ENCODE measurements at regions not wholly inside any gene's neighbourhood (a gene's known extent, or its start where the extent isn't known, plus 50 kb on each side); places are given as distances from the start of the nearest gene placed in this dataset.
"Not testable (repeated sequence)": the region's sequence is repeated elsewhere in the genome, so short reads cannot be mapped to it uniquely, and the experiment has no call there.

GRCh38 chr18:4797002-4797685 is 342.0 kb upstream of the DLGAP1 start:
- intact Hi-C loops (cut with DNase I) = no loop called here

GRCh38 chr18:4789506-4789905 is 334.4 kb upstream of the DLGAP1 start:
- intact Hi-C loops (cut with DNase I) = no loop called here
- DNase-seq = no peak

More at GRCh38 chr18:4797002-4797685, 342.0 kb upstream of the DLGAP1 start:
- no peak for DNase-seq

- no peak for DNase-seq
- intact Hi-C loops (cut with DNase I) = no loop called here
These were observed 326.8 kb upstream of the DLGAP1 start for GRCh38 chr18:4781873-4782272.

- intact Hi-C loops (cut with DNase I) = no loop called here
These were observed 310.3 kb upstream of the DLGAP1 start for GRCh38 chr18:4765401-4765800.

GRCh38 chr18:4762330-4762729 is 307.2 kb upstream of the DLGAP1 start:
- intact Hi-C loops (cut with DNase I) = no loop called here

More at GRCh38 chr18:4765401-4765800, 310.3 kb upstream of the DLGAP1 start:
- no peak for DNase-seq

GRCh38 chr18:4758980-4759379 is 303.9 kb upstream of the DLGAP1 start:
- intact Hi-C loops (cut with DNase I) = no loop called here
- DNase-seq = no peak

More at GRCh38 chr18:4762330-4762729, 307.2 kb upstream of the DLGAP1 start:
- no peak for DNase-seq

- intact Hi-C loops (cut with DNase I) = no loop called here
- DNase-seq = peak in 1 of 10 donors; percentile 40
These were observed 300.7 kb upstream of the DLGAP1 start for GRCh38 chr18:4755848-4756247.

- intact Hi-C loops (cut with DNase I); DNase-seq: not testable (repeated sequence)
These were observed 298.0 kb upstream of the DLGAP1 start for GRCh38 chr18:4753151-4753550.

GRCh38 chr18:4751523-4751922 is 296.4 kb upstream of the DLGAP1 start:
- intact Hi-C loops (cut with DNase I) = no loop called here

GRCh38 chr18:4750393-4751346 is 295.6 kb upstream of the DLGAP1 start:
- intact Hi-C loops (cut with DNase I) = no loop called here
- DNase-seq = peak in 3 of 10 donors; percentile 20 to 64 (median 63)

More at GRCh38 chr18:4751523-4751922, 296.4 kb upstream of the DLGAP1 start:
- DNase-seq = no peak

GRCh38 chr18:4748975-4749374 is 293.9 kb upstream of the DLGAP1 start:
- intact Hi-C loops (cut with DNase I) = no loop called here
- DNase-seq = no peak

- no peak for DNase-seq
- intact Hi-C loops (cut with DNase I) = no loop called here
These were observed 279.8 kb upstream of the DLGAP1 start for GRCh38 chr18:4734903-4735302.

- DNase-seq = no peak
- intact Hi-C loops (cut with DNase I) = no loop called here
These were observed 278.9 kb upstream of the DLGAP1 start for GRCh38 chr18:4734021-4734420.

GRCh38 chr18:4721545-4721944 is 266.4 kb upstream of the DLGAP1 start:
- intact Hi-C loops (cut with DNase I) = no loop called here
- DNase-seq = no peak

- intact Hi-C loops (cut with DNase I) = no loop called here
- DNase-seq = no peak
These were observed 265.4 kb upstream of the DLGAP1 start for GRCh38 chr18:4720518-4720917.

- DNase-seq = no peak
- intact Hi-C loops (cut with DNase I) = no loop called here
These were observed 250.8 kb upstream of the DLGAP1 start for GRCh38 chr18:4705894-4706293.

- no peak for DNase-seq
- intact Hi-C loops (cut with DNase I) = no loop called here
These were observed 249.7 kb upstream of the DLGAP1 start for GRCh38 chr18:4704781-4705180.

GRCh38 chr18:4691836-4692235 is 236.7 kb upstream of the DLGAP1 start:
- intact Hi-C loops (cut with DNase I) = no loop called here
- no peak for DNase-seq

- DNase-seq = not testable (repeated sequence)
These were observed 223.6 kb upstream of the DLGAP1 start for GRCh38 chr18:4678685-4679084.

GRCh38 chr18:4677006-4677405 is 221.9 kb upstream of the DLGAP1 start:
- no peak for DNase-seq
- intact Hi-C loops (cut with DNase I) = no loop called here

More at GRCh38 chr18:4678685-4679084, 223.6 kb upstream of the DLGAP1 start:
- intact Hi-C loops (cut with DNase I) = not testable (repeated sequence)

- intact Hi-C loops (cut with DNase I) = no loop called here
- no peak for DNase-seq
These were observed 217.1 kb upstream of the DLGAP1 start for GRCh38 chr18:4672162-4672561.
